ENCODE measurements at regions not wholly inside any gene's neighbourhood (a gene's known extent, or its start where the extent isn't known, plus 50 kb on each side); places are given as distances from the start of the nearest gene placed in this dataset.

- no peak overlapping the region for H3K9ac ChIP-seq (ENCODE audit: low read length)
- no peaks in the 10 kb centered on the region for H3K4me1 ChIP-seq (ENCODE audit: control insufficient read depth, insufficient read depth, low read length)
- no peaks in the 10 kb centered on the region for H3K36me3 ChIP-seq (ENCODE audit: control insufficient read depth, insufficient read depth, low read length)
- no peaks in the 10 kb centered on the region for H3K27me3 ChIP-seq (ENCODE audit: control insufficient read depth, insufficient read depth, low read length)
- no peak overlapping the region for H3K27ac ChIP-seq (ENCODE audit: low read depth, low read length)
- no peak overlapping the region for H3K4me3 ChIP-seq (ENCODE audit: low read length)
Measured at GRCh38 chr6:147651249-147652063, 143.0 kb downstream of the SAMD5 start.

GRCh38 chr6:147653631-147654030 is 145.1 kb downstream of the SAMD5 start:
- H3K4me1 ChIP-seq (ENCODE audit: control insufficient read depth, insufficient read depth, low read length), result no peaks in the 10 kb centered on the region
- no peaks in the 10 kb centered on the region for H3K27me3 ChIP-seq (ENCODE audit: control insufficient read depth, insufficient read depth, low read length)
- no peak overlapping the region for H3K27ac ChIP-seq (ENCODE audit: low read depth, low read length)
- no peak overlapping the region for H3K9ac ChIP-seq (ENCODE audit: low read length)
- H3K4me3 ChIP-seq (ENCODE audit: low read length), result no peak overlapping the region
- no peaks in the 10 kb centered on the region for H3K36me3 ChIP-seq (ENCODE audit: control insufficient read depth, insufficient read depth, low read length)

GRCh38 chr6:147654103-147654845 is 145.8 kb downstream of the SAMD5 start:
- Histone ChIP-seq H3K4me3 (ENCODE audit: low read length) (no peak overlapping the region), H3K36me3 (ENCODE audit: control insufficient read depth, insufficient read depth, low read length) (no peaks in the 10 kb centered on the region), H3K4me1 (ENCODE audit: control insufficient read depth, insufficient read depth, low read length) (no peaks in the 10 kb centered on the region), H3K27ac (ENCODE audit: low read depth, low read length) (no peak overlapping the region), H3K27me3 (ENCODE audit: control insufficient read depth, insufficient read depth, low read length) (no peaks in the 10 kb centered on the region), H3K9ac (ENCODE audit: low read length) (no peak overlapping the region)

- no peak overlapping the region for H3K4me3 ChIP-seq (ENCODE audit: low read length)
Measured at GRCh38 chr6:147660334-147661311, 152.1 kb downstream of the SAMD5 start.

GRCh38 chr6:147662646-147663045 is 154.2 kb downstream of the SAMD5 start:
- no peak overlapping the region for H3K27ac ChIP-seq (ENCODE audit: low read depth, low read length)
- H3K27me3 ChIP-seq (ENCODE audit: control insufficient read depth, insufficient read depth, low read length), result no peaks in the 10 kb centered on the region
- H3K4me3 ChIP-seq (ENCODE audit: low read length), result no peak overlapping the region
- H3K36me3 ChIP-seq (ENCODE audit: control insufficient read depth, insufficient read depth, low read length), result no peaks in the 10 kb centered on the region
- H3K4me1 ChIP-seq (ENCODE audit: control insufficient read depth, insufficient read depth, low read length), result no peaks in the 10 kb centered on the region
- no peak overlapping the region for H3K9ac ChIP-seq (ENCODE audit: low read length)

More at GRCh38 chr6:147660334-147661311, 152.1 kb downstream of the SAMD5 start:
- Histone ChIP-seq H3K36me3 (ENCODE audit: control insufficient read depth, insufficient read depth, low read length) (no peaks in the 10 kb centered on the region), H3K27me3 (ENCODE audit: control insufficient read depth, insufficient read depth, low read length) (no peaks in the 10 kb centered on the region), H3K27ac (ENCODE audit: low read depth, low read length) (no peak overlapping the region), H3K9ac (ENCODE audit: low read length) (no peak overlapping the region), H3K4me1 (ENCODE audit: control insufficient read depth, insufficient read depth, low read length) (no peaks in the 10 kb centered on the region)

- no peaks in the 10 kb centered on the region for H3K27me3 ChIP-seq (ENCODE audit: control insufficient read depth, insufficient read depth, low read length)
- no peaks in the 10 kb centered on the region for H3K4me1 ChIP-seq (ENCODE audit: control insufficient read depth, insufficient read depth, low read length)
- no peak overlapping the region for H3K4me3 ChIP-seq (ENCODE audit: low read length)
- no peaks in the 10 kb centered on the region for H3K36me3 ChIP-seq (ENCODE audit: control insufficient read depth, insufficient read depth, low read length)
- H3K9ac ChIP-seq (ENCODE audit: low read length), result no peak overlapping the region
- no peak overlapping the region for H3K27ac ChIP-seq (ENCODE audit: low read depth, low read length)
Measured at GRCh38 chr6:147664092-147664491, 155.6 kb downstream of the SAMD5 start.

- no peak overlapping the region for H3K9ac ChIP-seq (ENCODE audit: low read length)
- H3K4me1 ChIP-seq (ENCODE audit: control insufficient read depth, insufficient read depth, low read length), result no peaks in the 10 kb centered on the region
- no peaks in the 10 kb centered on the region for H3K36me3 ChIP-seq (ENCODE audit: control insufficient read depth, insufficient read depth, low read length)
- H3K27me3 ChIP-seq (ENCODE audit: control insufficient read depth, insufficient read depth, low read length), result no peaks in the 10 kb centered on the region
- no peak overlapping the region for H3K27ac ChIP-seq (ENCODE audit: low read depth, low read length)
- no peak overlapping the region for H3K4me3 ChIP-seq (ENCODE audit: low read length)
Measured at GRCh38 chr6:147666255-147666654, 157.8 kb downstream of the SAMD5 start.

- Histone ChIP-seq H3K27ac (ENCODE audit: low read depth, low read length) (no peak overlapping the region), H3K4me3 (ENCODE audit: low read length) (no peak overlapping the region)
Measured at GRCh38 chr6:147667082-147667481, 158.6 kb downstream of the SAMD5 start.

GRCh38 chr6:147674099-147674498 is 165.6 kb downstream of the SAMD5 start:
- no peak overlapping the region for H3K4me3 ChIP-seq (ENCODE audit: low read length)
- no peaks in the 10 kb centered on the region for H3K4me1 ChIP-seq (ENCODE audit: control insufficient read depth, insufficient read depth, low read length)
- no peak overlapping the region for H3K27ac ChIP-seq (ENCODE audit: low read depth, low read length)
- H3K27me3 ChIP-seq (ENCODE audit: control insufficient read depth, insufficient read depth, low read length), result no peaks in the 10 kb centered on the region
- no peak overlapping the region for H3K9ac ChIP-seq (ENCODE audit: low read length)
- H3K36me3 ChIP-seq (ENCODE audit: control insufficient read depth, insufficient read depth, low read length), result no peaks in the 10 kb centered on the region

More at GRCh38 chr6:147667082-147667481, 158.6 kb downstream of the SAMD5 start:
- Histone ChIP-seq H3K27me3 (ENCODE audit: control insufficient read depth, insufficient read depth, low read length) (no peaks in the 10 kb centered on the region), H3K36me3 (ENCODE audit: control insufficient read depth, insufficient read depth, low read length) (no peaks in the 10 kb centered on the region), H3K4me1 (ENCODE audit: control insufficient read depth, insufficient read depth, low read length) (no peaks in the 10 kb centered on the region), H3K9ac (ENCODE audit: low read length) (no peak overlapping the region)

GRCh38 chr6:147674794-147675193 is 166.3 kb downstream of the SAMD5 start:
- no peaks in the 10 kb centered on the region for H3K27me3 ChIP-seq (ENCODE audit: control insufficient read depth, insufficient read depth, low read length)
- H3K9ac ChIP-seq (ENCODE audit: low read length), result no peak overlapping the region
- H3K27ac ChIP-seq (ENCODE audit: low read depth, low read length), result no peak overlapping the region
- no peaks in the 10 kb centered on the region for H3K4me1 ChIP-seq (ENCODE audit: control insufficient read depth, insufficient read depth, low read length)
- no peaks in the 10 kb centered on the region for H3K36me3 ChIP-seq (ENCODE audit: control insufficient read depth, insufficient read depth, low read length)
- no peak overlapping the region for H3K4me3 ChIP-seq (ENCODE audit: low read length)

- no peaks in the 10 kb centered on the region for H3K27me3 ChIP-seq (ENCODE audit: control insufficient read depth, insufficient read depth, low read length)
- H3K4me3 ChIP-seq (ENCODE audit: low read length), result no peak overlapping the region
- no peak overlapping the region for H3K27ac ChIP-seq (ENCODE audit: low read depth, low read length)
- H3K9ac ChIP-seq (ENCODE audit: low read length), result no peak overlapping the region
- H3K36me3 ChIP-seq (ENCODE audit: control insufficient read depth, insufficient read depth, low read length), result no peaks in the 10 kb centered on the region
- no peaks in the 10 kb centered on the region for H3K4me1 ChIP-seq (ENCODE audit: control insufficient read depth, insufficient read depth, low read length)
Measured at GRCh38 chr6:147675281-147675680, 166.8 kb downstream of the SAMD5 start.

All from rectal smooth muscle tissue (tissue), 1 donor.